T-helper 2 cell treated with Interferon-gamma antibody and Interleukin-4, amounts not matched to agents 100 ng/mL and 5 ng/mL, for 36 hours (primary cell): ENCODE measurements at regions not wholly inside any gene's neighbourhood (a gene's known extent, or its start where the extent isn't known, plus 50 kb on each side); places are given as distances from the start of the nearest gene placed in this dataset.

Experiments used
- intact Hi-C: fragments of 100-400 bp; cut with micrococcal nuclease; formaldehyde crosslinking; loops from one replicate; pipeline ENCODE4 v1.15.1; 2023

DNA sequence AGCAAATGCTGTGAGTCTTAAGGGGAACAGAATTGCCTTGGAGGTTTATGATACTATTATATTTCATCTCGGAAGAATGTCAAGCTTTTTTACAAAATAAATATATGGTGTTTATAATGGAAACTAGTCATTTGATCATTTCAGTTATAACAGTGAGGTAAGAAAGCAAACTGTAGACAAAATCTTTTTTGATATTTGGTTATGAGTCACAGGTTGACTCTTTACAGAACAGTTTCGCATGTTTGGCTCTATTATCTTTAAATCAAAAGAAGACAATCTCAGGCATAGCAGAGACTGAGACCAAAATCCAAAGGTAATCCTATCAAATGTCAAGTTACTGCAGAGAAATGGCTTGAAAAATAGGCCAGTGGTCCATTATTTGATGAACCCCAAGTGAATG lies 490.9 kb upstream of the MDFIC2 start:
- intact Hi-C loops: no loop called here

DNA sequence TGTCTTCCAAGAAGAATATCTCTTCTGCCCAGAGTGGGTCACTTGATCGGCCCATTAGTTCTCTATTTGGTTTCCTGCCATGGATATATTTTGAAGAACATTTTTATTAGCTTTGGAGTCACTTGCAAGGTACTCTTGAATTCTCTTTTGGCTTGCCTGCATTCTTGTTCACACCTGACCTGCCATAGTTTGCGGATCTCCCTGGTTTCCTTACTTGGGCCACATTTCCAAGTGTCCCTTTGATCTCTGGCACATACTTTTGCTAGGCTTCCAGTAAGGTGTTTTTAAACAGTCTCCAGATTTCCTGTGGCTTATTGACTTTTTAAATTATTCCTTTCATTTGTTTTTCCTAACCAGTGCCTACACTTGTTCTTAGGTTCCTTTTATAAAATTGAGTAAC lies 488.5 kb upstream of the MDFIC2 start:
- intact Hi-C loops: no loop called here

DNA sequence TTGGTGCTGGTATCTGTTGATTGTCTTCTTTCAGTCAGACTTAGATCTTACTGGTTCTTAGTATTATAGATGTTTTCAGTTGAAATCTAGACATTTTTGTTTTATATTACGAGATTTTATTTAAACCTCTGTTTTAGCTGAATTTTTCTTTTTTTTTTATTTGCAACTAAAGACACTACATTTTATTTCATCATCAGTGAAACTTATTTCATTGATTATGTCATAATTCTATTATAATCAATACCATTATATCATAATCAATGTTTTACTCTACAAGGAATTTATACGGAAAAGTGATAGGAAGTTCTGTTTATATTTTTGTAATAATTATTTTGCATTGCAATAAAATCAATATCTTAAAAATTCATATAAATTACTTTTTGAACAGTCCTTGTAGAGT lies 477.4 kb upstream of the MDFIC2 start:
- intact Hi-C loops: no loop called here

DNA sequence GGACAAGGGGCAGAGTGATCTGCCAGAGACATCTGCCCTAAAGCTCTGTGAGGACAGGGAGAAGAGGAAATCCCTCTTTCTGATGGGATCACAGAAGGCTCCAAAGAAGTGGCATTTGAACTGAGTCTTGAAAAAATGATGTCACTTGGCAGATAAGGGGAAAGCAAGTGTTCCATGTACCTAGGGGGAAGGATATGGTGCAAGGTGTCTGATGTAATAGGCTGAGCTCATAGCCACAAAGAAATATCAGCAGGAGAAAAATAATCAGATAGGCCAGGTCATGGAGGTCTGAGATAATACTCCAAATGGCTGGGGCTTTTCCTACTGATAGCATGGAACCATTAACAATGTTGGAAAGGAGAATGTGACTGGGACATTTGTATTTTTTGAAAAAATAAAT lies 468.4 kb upstream of the MDFIC2 start:
- intact Hi-C loops: no loop called here

DNA sequence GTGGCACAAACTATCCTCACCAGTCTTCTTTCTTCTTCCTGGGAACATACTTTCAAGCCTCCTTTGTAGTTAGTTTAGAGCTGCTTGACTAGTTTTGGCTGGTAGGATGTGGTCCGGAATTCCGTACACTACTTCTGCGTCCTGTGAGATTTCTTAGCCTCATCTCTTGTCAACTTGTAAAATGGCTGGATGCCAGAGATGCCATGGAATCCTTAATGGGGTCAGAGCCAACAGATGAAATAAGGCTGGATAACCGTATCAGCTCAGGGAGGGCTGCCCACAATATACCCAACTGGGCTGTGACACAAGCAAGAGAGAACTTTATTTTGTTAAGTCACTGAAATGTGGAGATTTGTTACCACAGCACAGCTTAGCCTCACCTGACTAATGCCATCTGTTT lies 466.9 kb upstream of the MDFIC2 start:
- intact Hi-C loops: no loop called here

DNA sequence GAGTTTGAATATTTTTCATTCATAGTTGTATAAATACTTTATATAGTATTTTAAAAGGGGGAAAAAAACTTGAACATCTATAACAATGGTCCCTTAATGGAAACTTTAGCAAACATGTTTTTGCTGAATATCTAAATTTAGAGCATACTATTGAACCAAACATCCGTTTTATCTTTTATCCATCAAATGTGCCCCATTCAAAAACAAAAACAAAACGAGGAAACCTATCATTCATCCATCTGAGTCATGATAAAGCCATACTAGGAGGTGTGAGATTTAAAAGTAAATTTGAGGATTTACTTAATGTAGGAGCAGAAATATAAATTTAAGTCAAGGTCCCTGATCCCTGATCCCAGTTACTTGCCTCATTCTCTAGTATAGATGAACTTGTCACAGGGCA lies 463.6 kb upstream of the MDFIC2 start:
- intact Hi-C loops: no loop called here

DNA sequence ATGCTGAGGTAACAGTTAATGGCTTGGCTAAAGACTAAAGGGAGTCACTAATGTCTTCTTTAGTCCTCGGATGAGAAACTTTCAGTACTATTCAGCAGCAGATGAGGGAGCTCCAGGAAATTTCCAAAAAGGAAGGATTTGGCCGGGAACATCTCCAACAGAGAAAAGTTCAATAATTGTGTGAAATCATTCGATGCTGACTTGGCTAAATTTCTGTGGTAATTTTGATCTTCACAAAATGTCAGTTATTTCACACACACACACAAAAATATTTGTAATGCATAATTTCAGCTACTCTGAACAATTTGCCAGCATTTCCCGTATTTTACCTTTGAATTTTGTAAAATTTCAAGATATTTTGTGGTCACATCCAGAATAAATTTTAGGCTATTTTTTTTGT lies 462.8 kb upstream of the MDFIC2 start:
- intact Hi-C loops: no loop called here

DNA sequence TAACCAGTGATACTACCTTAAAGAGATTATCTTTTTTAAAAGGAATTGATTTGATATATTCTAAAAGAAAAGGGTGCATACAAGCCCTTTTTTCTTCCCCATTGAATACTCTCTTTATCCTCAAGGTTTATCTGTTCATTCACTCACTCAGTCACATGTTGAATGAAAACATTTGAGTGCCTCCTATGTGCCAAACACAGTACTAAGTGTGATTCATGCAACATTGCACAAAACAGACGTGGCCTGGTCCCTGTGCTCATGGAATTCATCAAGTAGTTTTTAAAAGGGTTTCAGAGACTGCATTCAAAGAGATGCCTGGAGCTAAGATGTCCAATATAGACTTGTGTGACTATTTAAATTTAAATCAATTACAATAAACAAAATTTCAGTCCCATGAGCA lies 462.2 kb upstream of the MDFIC2 start:
- intact Hi-C loops: no loop called here

DNA sequence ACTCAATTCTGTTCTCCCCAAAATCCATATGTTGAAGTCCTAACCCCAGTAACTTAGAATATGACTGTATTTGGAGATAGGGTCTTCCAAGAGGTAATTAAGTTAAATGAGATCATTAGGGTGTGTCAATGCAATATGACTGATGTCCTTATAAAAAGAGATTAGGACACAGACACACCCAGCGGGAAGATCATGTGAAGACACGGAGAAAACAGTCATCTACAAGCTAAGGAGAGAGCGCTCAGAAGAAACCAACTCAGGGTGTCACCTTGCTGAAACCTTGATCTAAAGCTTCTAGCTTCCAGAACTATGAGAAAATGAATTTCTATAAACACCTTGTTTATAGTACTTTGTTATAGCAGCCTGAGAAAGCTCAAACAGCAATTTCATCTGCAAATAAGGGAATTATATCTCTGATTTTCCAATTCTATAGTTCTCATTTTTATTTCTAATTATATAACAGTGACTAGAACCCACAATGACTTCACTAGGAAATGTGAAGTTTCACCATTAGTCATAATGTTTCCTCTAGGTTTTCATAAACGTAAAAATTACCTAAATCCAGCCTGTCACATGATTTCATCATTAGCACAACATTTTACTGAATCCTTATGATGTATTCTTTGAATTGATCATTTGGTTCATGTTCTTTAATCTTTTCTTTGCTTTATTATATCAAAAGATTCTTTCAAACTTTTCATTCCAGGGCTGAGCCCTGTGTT lies 459.1 kb upstream of the MDFIC2 start:
- intact Hi-C loops: no loop called here

DNA sequence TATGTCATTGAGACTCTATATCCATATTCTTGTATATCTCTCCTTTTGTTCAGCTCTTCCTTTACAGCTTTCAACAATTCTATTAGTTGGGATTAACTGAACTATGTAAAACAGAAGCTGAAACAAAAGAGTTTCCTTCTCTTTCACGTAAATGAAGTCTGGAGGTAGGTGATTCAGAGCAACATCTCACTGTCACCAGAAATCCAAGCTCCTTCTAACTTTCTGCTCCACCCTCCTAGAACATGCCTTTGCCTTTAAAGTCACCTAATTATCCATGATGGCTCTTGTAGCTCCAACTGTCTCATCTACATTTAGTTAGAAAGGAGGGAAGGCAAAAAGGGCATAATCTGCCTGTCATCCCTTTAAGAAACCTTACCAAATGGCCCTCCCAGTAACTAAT lies 458.2 kb upstream of the MDFIC2 start:
- intact Hi-C loops: no loop called here

DNA sequence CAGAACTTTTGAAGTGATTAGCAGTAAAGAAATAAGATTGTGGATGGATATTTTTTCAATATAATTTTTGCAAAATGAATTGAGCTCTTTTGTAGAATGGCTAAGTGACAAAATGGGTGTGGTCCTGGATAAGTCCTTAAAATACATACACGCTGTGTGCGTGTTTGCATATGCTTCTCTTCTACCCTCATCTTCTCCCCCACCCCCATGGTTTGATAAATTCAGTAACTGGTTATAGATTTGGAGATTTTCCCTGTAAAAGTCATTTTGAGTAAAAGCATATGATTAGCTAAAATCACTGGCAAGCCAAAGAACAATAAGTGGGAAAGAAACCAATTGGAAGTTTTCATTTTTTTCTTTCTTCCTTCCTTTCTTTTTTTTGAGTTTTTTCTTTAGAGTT lies 453.9 kb upstream of the MDFIC2 start:
- intact Hi-C loops: no loop called here

DNA sequence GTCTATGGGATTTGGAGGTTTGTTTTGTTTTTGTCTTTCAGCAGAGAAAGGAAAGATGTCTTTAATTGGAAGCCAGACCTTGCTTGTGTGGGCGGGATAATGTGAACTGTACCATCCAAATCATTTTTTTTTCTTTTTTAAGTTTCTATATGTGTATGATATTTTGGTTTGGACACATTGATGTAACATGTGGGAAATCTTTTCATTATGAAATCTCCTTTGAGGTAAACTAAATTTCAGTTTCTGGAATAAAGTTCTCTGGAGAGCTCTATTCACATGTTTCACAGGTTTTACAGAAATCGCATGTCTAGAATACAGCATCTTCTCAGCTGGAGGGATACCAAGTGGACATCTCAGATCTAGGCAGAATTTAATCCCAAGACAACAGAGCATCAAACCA lies 451.5 kb upstream of the MDFIC2 start:
- intact Hi-C loops: no loop called here

DNA sequence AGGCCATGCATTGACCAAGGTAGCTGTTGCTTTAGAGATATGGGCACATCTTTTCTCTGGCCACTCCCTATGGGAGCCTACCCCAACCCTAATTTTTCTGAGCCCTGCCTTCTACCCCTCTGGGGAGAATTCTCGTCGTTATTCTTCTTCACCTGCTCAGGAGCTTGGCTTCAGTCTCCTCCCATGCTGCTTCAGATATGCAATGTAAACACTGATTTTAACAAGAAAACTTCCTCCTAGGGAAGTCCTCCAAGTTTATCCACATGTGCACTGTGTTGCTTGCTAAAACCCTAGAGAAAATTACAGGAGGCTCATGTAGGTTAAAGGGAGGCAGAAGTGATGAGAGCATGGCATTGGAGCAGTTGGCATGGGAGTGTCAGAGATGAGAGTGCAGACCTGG lies 445.2 kb upstream of the MDFIC2 start:
- intact Hi-C loops: no loop called here

DNA sequence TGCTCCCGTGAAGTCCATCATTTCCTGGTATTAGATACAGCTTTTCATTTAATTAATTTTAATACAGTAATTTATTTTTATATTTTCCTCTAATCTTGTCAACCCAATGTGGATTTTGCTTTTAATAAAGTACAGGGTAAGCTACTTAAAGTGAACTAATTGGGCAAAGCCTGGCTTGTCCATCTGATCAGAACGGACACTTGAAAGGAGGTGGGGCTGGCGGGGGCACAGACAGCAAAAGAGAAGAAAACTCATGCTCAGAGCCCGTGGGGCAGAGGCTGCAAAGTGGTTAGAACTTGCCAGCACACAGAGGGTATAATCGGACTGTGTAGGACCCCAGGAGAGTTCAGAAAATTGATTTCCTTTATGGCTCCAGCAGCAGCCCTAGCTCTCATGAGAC lies 443.1 kb upstream of the MDFIC2 start:
- intact Hi-C loops: no loop called here

DNA sequence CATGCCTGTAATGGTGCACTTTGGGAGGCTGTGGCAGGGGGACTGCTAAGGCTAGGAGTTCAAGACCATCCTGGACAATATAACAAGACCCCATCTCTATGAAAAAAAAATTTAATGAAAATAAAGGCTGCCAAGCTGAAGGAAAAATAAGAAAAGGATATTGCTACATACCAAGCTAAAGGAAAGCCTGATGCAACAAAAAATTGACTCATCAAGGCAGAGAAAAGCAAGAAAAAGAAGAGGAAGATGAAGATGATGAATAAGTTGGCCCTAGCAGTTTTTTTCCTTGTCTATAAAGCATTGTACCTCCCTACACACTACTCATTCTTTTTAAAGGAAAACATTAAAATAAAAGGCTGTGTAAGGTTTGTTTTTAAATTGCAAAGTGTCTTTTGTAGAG lies 441.9 kb upstream of the MDFIC2 start:
- intact Hi-C loops: no loop called here

DNA sequence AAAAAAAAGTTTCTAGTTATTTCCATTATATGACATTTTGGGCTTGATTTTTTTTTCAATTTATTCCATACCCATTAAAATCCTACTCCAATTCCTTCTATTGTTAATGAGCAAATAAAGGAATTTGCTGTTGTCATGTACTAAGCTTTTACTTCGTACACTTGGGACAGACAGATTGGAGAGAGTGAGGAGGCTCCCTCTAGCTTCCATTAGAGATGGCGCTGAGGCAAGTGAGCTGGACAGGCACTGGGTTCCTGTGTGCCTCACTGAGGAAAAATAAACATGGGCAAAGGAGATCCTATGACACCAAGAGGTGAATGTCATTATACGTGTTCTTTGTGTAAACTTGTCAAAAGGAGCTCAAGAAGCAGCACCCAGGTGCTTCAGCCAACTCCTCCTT lies 441.1 kb upstream of the MDFIC2 start:
- intact Hi-C loops: no loop called here

DNA sequence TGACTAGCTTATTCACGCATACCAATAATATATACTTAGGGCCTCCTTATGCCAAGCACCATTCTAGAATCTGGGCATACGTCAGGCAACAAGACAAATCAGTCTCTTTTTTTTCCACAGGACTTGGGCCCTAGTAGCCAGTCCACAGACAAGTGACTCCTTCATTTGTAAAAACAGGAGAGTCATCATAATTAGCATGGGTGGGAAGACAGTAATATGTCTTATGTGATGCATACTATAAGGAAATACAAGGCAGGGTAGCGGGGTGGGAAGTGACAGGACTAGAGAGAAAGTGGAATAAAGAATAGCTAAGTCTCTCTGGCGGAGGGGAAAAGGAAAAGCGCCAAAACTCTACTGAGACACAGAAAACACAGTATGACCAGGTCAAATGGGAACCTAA lies 439.6 kb upstream of the MDFIC2 start:
- intact Hi-C loops: no loop called here

DNA sequence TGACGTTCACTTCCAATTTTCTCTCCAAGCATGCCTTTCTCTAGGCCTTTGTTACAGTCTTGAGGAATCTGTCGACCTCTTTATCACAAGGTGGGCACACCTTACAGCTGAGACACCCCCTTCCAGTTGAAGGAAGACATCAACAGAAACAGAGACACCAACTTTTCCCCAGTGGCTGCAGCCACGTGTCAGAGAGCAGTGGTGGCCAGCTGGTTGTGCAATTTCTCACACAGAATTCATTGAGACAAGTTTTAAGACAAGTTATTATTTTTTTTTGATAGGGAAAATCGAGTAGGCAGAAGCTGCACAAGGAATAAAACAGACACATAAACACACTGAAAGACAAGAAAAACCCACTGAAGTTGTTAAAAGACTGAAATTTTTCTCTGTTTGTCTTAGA lies 436.7 kb upstream of the MDFIC2 start:
- intact Hi-C loops: no loop called here

DNA sequence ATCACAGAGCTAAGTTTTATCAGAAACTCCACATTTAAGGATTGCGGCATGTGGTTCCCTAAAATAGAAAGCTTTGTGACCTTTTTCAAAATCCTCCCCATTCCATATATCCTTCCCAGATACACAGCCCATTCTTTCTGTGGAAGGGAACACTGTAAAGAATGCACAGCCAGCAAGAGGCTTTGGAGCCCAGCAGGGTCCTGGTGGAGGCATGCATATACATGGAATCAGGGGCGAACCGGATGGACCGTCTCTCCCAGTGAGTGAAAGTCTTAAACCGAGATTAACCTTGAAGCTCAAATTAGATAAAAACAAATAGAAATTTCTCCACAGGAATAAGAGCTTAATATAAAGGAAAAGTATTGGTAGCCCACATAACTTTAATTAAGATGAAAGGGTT lies 436.2 kb upstream of the MDFIC2 start:
- intact Hi-C loops: no loop called here

DNA sequence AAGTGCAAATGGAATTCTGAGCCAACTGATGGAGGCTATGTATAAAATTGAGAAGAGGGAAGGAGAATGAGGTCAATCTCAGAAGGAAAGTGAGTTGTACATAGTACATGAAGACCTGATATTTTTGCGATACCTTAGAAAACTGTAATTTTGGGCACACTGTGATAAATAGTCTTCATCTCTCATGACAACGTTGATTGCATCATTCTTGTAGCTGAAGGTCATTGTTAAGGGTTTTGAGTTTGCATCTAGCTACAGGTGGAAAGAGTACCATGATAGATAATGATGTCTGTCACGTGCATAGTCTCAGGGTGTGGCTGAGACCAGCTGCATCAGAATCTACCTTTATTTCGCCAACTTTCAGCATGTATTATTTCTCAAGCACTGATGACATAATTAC lies 435.4 kb upstream of the MDFIC2 start:
- intact Hi-C loops: no loop called here

DNA sequence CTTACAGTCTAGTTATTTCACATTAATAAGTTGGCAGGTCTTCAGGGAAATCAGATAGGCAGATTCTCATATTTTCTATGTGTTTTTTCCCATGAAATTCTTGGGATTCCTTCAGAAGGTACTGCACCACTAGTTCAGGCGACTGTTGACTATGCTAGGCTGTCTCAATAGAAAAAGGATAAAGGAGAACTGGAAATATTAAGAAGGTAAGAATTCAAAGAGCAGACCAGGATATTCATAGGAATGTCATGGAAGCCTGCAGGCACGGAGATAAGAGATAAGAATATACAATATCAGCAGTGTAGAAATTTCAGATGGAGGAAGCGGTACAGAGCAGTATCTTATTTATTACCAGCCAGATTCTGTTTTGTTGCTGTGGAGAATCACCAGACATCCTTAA lies 432.1 kb upstream of the MDFIC2 start:
- intact Hi-C loops: no loop called here

DNA sequence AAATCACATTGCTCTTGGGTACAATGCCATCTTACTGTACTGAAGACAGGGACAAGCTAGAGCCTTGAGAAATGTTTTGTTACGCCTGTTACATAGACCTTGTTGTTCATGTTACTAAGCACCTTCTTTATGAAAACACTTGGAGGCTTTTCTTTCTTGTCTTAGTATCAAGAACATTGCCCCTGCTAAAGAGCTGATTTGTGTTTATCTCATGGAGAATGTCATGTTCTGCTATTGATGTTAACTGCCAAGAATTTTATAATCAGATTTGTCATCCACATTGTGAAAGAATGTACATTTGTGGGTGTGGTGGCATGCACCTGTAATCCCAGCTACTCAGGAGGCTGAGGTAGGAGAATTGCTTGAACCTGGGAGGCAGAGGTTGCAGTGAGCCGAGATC lies 431.3 kb upstream of the MDFIC2 start:
- intact Hi-C loops: no loop called here

DNA sequence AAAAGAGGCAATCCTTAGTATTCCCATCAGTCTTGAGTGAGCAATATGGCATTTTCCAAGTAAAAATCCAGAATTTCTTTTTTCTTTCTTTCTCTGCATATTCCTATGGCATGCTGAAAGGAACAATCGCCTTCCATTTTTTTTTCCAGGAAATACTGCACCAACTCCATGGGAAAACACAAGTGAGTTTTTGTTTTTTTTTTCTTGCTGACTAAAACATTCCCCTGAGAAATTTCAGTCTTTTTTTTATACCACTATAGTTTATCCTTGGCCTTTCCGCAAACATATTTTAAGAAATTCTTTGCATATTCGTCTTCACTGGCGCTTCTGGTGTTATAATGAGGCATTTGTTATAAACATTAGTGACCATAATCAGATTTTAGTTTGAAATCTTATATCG lies 429.6 kb upstream of the MDFIC2 start:
- intact Hi-C loops: no loop called here

DNA sequence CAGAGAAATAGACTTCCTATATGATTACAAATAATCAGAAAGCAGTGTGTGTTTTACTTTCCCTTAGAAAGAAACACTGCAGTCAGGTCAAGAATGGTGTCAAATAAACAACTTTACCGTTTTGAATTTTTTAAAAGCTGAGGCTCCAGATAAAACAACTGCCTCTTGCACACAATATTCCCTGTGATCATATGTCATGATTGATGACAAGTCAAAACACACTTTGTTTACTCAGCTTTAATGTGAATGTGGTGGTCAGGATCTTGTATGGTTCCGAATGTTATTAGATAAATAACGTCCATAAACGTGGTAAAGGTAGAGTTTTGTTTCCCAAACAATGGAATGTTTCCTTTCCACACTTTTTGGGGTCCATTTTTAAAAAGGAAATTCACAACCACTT lies 428.4 kb upstream of the MDFIC2 start:
- intact Hi-C loops: no loop called here
